HTR-8/SVneo (cell line): ENCODE measurements at regions not wholly inside any gene's neighbourhood (a gene's known extent, or its start where the extent isn't known, plus 50 kb on each side); places are given as distances from the start of the nearest gene placed in this dataset.
"Not testable (repeated sequence)": the region's sequence is repeated elsewhere in the genome, so short reads cannot be mapped to it uniquely, and the experiment has no call there.

Source experiments
- DNase-seq: peaks from one replicate; pipeline ENCODE4 v3.0.0; 2011; ENCODE audit warnings: low spot score, mixed read lengths; ENCODE audit not compliant: insufficient read length
- FAIRE-seq: peaks from 2 replicates; lab custom pipeline; 2011; peaks lifted over from hg19 to GRCh38; lab: Jason Lieb, UNC

DNA sequence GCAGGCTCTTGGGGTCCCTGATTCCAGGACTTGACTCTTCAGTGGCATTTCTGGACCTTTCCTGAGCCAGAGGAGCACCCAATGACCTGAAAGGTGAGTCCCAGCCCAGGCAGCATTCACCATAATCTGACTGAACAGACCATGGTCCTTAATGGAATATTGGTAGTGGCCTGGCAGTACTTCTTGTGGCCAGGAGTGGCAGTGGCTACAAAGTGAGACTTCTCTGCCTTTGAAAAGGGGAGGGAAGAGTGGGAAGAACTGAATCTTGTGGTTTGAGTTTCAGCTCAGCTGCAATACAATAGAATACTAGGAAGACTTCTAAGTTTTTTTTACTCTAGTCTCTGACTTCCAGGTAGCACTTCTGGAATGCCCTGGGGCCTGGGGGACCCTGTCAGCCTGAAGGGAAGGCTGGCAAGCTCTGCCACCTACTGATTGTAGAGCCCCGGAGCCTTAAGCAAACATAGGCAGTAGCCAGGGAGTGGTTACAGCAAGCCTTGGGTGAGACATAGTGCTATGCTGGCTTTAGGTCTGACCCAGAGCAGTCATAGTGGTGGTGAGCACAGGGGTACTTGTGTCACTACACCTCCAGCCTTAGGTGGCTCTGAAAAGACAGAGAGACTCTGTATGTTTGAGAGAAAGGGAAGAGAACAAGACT, 674.2 kb upstream of the MANEA start:
- DNase-seq: no peak
- no peak for FAIRE-seq

GRCh38 chr6:94899191-94899590, 678.1 kb upstream of the MANEA start:
- FAIRE-seq (no peak), DNase-seq (no peak)

- FAIRE-seq (no peak), DNase-seq (no peak)
Observed at GRCh38 chr6:94894300-94894699, 683.0 kb upstream of the MANEA start.

- DNase-seq: no peak
Observed at GRCh38 chr6:94893327-94893726, 684.0 kb upstream of the MANEA start.

DNA sequence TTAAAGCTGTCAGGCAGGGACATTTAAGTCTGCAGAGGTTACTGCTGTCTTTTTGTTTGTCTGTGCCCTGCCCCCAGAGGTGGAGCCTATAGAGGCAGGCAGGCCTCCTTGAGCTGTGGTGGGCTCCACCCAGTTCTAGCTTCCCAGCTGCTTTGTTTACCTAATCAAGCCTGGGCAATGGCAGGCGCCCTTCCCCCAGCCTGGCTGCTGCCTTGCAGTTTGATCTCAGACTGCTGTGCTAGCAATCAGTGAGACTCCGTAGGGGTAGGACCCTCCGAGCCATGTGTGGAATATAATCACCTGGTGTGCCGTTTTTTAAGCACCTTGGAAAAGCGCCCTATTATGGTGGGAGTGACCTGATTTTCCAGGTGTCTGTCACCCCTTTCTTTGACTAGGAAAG, 703.5 kb upstream of the MANEA start:
- DNase-seq, FAIRE-seq: not testable (repeated sequence)

More at GRCh38 chr6:94893327-94893726, 684.0 kb upstream of the MANEA start:
- FAIRE-seq: no peak

DNA sequence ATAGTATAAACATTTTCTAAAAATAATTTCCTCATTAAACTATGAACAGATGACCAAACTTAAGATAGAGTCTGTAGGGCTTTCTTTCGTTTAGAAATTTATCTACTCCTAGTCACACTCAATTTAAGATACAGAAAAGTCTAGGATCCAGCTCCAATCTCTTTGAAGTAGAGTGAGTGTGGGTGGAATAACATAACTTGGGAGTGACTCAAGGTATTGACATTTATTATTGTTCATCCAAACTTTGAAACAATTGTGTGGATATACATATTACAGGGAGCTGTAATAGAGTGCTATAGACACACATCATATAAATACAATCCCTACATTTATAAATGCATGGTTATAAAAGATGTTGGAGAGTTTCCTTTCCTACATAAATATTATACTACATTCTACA, 715.2 kb upstream of the MANEA start:
- FAIRE-seq (no peak), DNase-seq (no peak)

- DNase-seq (no peak), FAIRE-seq (no peak)
Observed at GRCh38 chr6:94859924-94860323, 717.4 kb upstream of the MANEA start.

DNA sequence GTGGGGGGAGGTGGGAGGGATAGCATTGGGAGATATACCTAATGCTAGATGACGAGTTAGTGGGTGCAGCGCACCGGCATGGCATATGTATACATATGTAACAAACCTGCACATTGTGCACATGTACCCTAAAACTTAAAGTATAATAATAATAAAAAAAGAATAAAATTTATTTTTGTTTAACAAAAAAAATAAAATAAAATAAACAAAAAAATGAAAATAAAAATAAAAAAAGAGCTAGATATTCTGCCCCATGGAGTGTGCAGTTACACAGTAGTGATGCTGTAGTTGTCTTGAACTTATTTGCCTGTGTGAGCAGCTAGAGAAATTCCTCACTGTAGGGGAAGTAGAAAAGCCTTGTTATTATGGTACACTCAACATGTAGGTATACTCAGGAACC, 720.3 kb upstream of the MANEA start:
- not testable (repeated sequence) for DNase-seq, FAIRE-seq

GRCh38 chr6:94851329-94851728, 726.0 kb upstream of the MANEA start:
- FAIRE-seq: not testable (repeated sequence)

DNA sequence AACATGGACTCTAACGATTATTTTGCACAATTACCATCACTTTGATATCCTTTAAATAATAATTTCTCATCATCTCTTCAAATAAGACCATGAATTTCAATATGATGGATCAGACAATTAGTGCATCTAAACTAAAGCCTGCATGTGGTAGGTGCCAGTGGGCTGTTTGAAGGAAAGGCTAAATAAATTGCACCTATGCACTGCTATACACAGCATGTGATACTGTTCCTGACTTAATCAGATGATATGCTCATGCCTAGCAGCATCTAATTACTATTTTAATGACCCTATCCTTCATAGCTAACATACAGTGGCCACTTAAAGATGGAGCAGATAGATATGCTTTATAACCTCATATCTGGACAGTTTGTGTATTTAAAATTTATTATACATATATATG, 731.6 kb upstream of the MANEA start:
- FAIRE-seq: no peak
- DNase-seq: no peak

More at GRCh38 chr6:94851329-94851728, 726.0 kb upstream of the MANEA start:
- not testable (repeated sequence) for DNase-seq

GRCh38 chr6:94835264-94835663, 742.1 kb upstream of the MANEA start:
- no peak for FAIRE-seq
- no peak for DNase-seq

DNA sequence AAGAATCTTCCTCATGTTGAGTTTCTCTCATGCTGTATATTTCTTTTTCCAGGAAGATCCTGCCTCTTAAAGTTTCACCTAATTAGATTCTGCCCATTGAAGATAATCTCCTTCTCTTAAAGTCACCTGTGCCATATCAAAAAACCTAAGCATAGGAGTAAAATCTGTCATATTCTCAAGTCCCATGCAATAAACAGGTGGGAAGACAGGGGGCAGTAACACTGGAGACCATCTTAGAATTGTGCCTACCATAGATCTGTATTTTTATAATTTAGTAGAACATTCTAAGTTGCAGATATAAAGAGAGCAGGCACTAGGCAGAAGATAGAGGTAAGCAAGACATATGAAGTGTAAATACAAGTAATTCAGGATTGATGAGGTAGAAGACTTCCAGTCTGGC, 763.5 kb upstream of the MANEA start:
- DNase-seq: no peak

GRCh38 chr6:94801344-94801743, 776.0 kb upstream of the MANEA start:
- no peak for DNase-seq
- no peak for FAIRE-seq

More for the DNA sequence above, 763.5 kb upstream of the MANEA start:
- no peak for FAIRE-seq

GRCh38 chr6:94785514-94785913, 791.8 kb upstream of the MANEA start:
- FAIRE-seq (no peak), DNase-seq (no peak)

DNA sequence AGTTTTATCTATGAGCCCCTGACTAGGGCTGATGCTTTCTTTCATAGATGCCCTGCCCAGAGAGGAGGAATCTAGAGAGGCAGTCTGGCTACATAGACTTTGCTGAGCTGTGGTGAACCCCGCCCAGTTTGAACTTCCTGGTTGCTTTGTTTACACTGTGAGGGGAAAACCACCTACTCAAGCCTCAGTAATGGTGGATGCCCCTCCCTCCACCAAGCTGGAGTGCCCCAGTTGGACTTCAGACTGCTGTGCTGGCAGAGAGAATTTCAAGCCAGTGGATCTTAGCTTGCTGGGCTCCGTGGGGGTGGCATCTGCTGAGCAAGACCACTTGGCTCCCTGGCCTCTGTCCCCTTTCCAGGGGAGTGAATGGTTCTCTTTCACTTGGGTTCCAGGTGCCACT, 792.3 kb upstream of the MANEA start:
- not testable (repeated sequence) for FAIRE-seq, DNase-seq

GRCh38 chr6:94769197-94769596, 808.1 kb upstream of the MANEA start:
- no peak for FAIRE-seq

GRCh38 chr6:94751641-94752329, 825.5 kb upstream of the MANEA start:
- FAIRE-seq (no peak), DNase-seq (no peak)

More at GRCh38 chr6:94769197-94769596, 808.1 kb upstream of the MANEA start:
- DNase-seq: no peak

DNA sequence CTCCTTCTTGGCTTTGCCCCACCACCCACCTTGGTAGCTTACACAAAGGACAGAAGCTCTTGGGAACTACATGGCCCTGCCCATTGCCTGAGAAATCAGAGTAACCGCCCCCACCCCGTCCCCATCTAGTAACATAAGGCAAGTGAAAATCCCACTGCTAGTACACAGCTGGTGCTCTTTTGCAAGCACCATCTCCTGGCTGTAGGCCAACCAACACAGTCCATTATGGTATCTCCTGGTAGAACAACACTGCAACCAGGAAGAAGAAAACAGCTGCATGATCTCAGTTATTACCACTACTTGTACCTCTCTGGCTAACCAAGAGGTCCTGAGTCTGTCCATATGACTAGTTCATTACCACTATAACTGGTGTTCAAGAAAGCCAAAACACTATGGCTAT, 841.1 kb upstream of the MANEA start:
- DNase-seq (no peak), FAIRE-seq (no peak)

GRCh38 chr6:94735270-94735669, 842.1 kb upstream of the MANEA start:
- FAIRE-seq: no peak
- DNase-seq: no peak

DNA sequence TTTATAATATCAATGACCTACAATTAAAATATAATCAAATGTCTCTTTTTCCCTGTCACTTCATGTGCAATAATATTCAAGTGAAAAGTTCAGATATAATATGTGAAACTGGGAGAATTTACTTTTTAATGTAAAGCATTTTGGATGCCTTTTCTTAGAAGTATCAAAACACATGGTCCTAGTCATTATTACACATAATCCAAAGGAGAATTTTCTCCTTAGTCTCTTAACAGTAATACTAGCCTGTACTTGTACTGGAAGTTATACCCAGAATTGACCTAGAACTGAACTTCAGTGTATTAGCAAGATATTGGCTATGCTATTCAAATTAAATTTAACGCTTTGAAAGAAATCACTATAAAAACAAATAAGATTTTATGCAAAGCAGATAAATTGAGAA, 842.6 kb upstream of the MANEA start:
- no peak for DNase-seq
- FAIRE-seq: no peak

DNA sequence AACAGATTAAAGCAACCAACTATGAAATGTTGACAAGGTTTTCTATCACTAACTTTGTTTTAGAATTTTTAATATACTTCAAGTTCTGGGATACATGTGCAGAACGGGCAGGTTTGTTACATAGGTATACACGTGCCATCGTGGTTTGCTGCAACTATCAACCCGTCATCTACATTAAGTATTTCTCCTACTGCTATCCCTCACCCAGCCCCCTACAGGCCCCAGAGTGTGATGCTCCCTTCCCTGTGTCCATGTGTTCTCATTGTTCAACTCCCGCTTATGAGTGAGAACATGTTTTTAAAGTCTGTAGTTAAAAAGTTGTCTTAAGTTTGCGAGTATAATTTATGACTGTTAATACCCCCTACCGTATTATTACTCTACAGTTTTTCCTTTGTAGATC, 844.3 kb upstream of the MANEA start:
- DNase-seq: no peak

GRCh38 chr6:94727710-94728109, 849.6 kb upstream of the MANEA start:
- DNase-seq: no peak
- no peak for FAIRE-seq

More for the DNA sequence above, 844.3 kb upstream of the MANEA start:
- no peak for FAIRE-seq
